ENCODE measurements at regions not wholly inside any gene's neighbourhood (a gene's known extent, or its start where the extent isn't known, plus 50 kb on each side); places are given as distances from the start of the nearest gene placed in this dataset.

DNA sequence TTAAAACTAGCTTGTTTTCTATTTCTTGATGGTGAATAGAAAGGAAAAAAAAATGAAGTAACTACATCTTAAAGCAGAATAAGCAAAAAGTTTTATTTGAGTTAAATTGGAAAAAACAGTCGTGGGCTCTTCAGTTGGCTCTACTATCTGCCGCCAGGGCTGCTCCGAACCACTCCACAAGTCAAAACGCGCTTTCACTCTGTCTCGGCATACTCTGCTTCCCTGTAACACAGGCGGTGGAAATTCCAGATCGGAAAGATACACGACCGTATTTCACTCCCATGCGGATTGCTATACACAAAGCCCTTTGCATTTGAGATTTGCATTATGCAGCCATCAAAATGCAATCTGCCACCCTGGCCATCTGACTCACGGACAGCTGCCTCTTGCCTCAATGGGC lies 505.6 kb downstream of the IRX1 start:
- Histone ChIP-seq H3K9ac (ENCODE audit: extremely low read depth, insufficient read length, low read length) (no peak overlapping the region), H3K4me1 (ENCODE audit: insufficient read depth, low read length) (no peaks in the 10 kb centered on the region), H3K27me3 (ENCODE audit: insufficient read depth, low read length) (no peaks in the 10 kb centered on the region; the same call in 1 of the 2 replicates), H4K91ac (ENCODE audit: insufficient read length, low read depth, low read length) (no peak overlapping the region), H4K5ac (ENCODE audit: insufficient read length, low read depth, low read length) (no peak overlapping the region), H2AFZ (ENCODE audit: low read length) (no peak overlapping the region), H3K14ac (ENCODE audit: insufficient read depth, low read length) (no peak overlapping the region), H2BK15ac (ENCODE audit: low read depth, low read length) (no peak overlapping the region), H4K20me1 (ENCODE audit: control insufficient read depth, insufficient read depth, insufficient read length) (no peaks in the 10 kb centered on the region), H3K9me3 (ENCODE audit: control insufficient read depth, low read depth, low read length) (no peaks in the 10 kb centered on the region), H3K79me1 (ENCODE audit: insufficient read depth, low read depth, low read length, poor library complexity, severe bottlenecking) (no peaks in the 10 kb centered on the region), H3K23me2 (ENCODE audit: insufficient read length, low read depth, low read length, poor library complexity, severe bottlenecking) (no peaks in the 10 kb centered on the region), H2BK5ac (ENCODE audit: insufficient read length, low read length) (no peak overlapping the region), H3T11ph (ENCODE audit: low read length) (no peak overlapping the region), H3K4ac (ENCODE audit: low read depth, low read length) (no peak overlapping the region), H2AK5ac (ENCODE audit: insufficient read length, low read length) (no peak overlapping the region), H3K18ac (ENCODE audit: insufficient read length, low read depth, low read length) (no peak overlapping the region), H3K79me2 (ENCODE audit: insufficient read depth, low read length) (no peaks in the 10 kb centered on the region), H3K23ac (ENCODE audit: insufficient read length, low read depth, low read length) (no peak overlapping the region), H3K27ac (ENCODE audit: insufficient read length, low read depth, low read length) (no peak overlapping the region), H2BK120ac (ENCODE audit: low read depth, low read length, poor library complexity, severe bottlenecking) (no peak overlapping the region), H2BK20ac (ENCODE audit: low read depth, low read length, poor library complexity, severe bottlenecking) (no peak overlapping the region), H3K4me2 (ENCODE audit: insufficient read depth, insufficient read length, low read length) (no peak overlapping the region), H2BK12ac (ENCODE audit: insufficient read length, low read depth, low read length) (no peak overlapping the region), H4K8ac (replicated peaks; ENCODE audit: insufficient read length, low read depth, low read length) (no peak overlapping the region), H3K56ac (ENCODE audit: insufficient read length, low read depth, low read length) (no peak overlapping the region)
- WGBS (ENCODE audit: extremely low coverage, insufficient read length, low lambda C conversion rate): no CpG with 5 or more reads among the region's 12 CpGs
- no peak overlapping the region for H3K27ac Mint-ChIP-seq
- H3K27me3 Mint-ChIP-seq (ENCODE audit: low read depth): peaks cover 2% of the 10 kb centered on the region; the same call in 1 of the 2 replicates
- H3K9me3 Mint-ChIP-seq: no peaks in the 10 kb centered on the region
- peaks cover 8 to 10% of the 10 kb centered on the region in 2 experiments for H3K4me1 Mint-ChIP-seq
- H3K36me3 Mint-ChIP-seq (ENCODE audit: insufficient read depth in 1 of 3, low read depth in 3 of 3): no peaks in the 10 kb centered on the region
- TF ChIP-seq, protein P1, sequence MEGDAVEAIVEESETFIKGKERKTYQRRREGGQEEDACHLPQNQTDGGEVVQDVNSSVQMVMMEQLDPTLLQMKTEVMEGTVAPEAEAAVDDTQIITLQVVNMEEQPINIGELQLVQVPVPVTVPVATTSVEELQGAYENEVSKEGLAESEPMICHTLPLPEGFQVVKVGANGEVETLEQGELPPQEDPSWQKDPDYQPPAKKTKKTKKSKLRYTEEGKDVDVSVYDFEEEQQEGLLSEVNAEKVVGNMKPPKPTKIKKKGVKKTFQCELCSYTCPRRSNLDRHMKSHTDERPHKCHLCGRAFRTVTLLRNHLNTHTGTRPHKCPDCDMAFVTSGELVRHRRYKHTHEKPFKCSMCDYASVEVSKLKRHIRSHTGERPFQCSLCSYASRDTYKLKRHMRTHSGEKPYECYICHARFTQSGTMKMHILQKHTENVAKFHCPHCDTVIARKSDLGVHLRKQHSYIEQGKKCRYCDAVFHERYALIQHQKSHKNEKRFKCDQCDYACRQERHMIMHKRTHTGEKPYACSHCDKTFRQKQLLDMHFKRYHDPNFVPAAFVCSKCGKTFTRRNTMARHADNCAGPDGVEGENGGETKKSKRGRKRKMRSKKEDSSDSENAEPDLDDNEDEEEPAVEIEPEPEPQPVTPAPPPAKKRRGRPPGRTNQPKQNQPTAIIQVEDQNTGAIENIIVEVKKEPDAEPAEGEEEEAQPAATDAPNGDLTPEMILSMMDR (conservative IDR thresholded peaks at IDR 0.05): no peak
- H3K4me3 Mint-ChIP-seq: no peak overlapping the region
- no peak for DNase-seq

Data from H9 (cell line).